H9 (cell line): ENCODE measurements at regions not wholly inside any gene's neighbourhood (a gene's known extent, or its start where the extent isn't known, plus 50 kb on each side); places are given as distances from the start of the nearest gene placed in this dataset.

Experiments
- DNase-seq: peaks from one replicate; pipeline ENCODE4 v3.0.0-alpha.2; 2017
- H2AFZ ChIP-seq: one replicate; pipeline ENCODE4 v1.6.1; 2013; ENCODE audit warnings: mild to moderate bottlenecking, low read length, control low read depth, moderate library complexity
- H2AK5ac ChIP-seq: 2 replicates; pipeline ENCODE4 v1.6.1; 2013; ENCODE audit warnings: low read length, control low read depth, mixed read lengths; ENCODE audit not compliant: insufficient read length
- H2BK120ac ChIP-seq: one replicate; pipeline ENCODE4 v1.6.1; 2013; ENCODE audit warnings: low read depth, mild to moderate bottlenecking, low read length, control low read depth, inconsistent platforms; ENCODE audit not compliant: poor library complexity, severe bottlenecking
- H2BK12ac ChIP-seq: 2 replicates; pipeline ENCODE4 v1.6.1; 2013; ENCODE audit warnings: low read length, control low read depth, mixed read lengths, low read depth; ENCODE audit not compliant: insufficient read length
- H2BK15ac ChIP-seq: 2 replicates; pipeline ENCODE4 v1.6.1; 2013; ENCODE audit warnings: low read depth, low read length, control low read depth
- H2BK20ac ChIP-seq: one replicate; pipeline ENCODE4 v1.6.1; 2013; ENCODE audit warnings: low read depth, mild to moderate bottlenecking, low read length, control low read depth, inconsistent platforms; ENCODE audit not compliant: poor library complexity, severe bottlenecking
- H2BK5ac ChIP-seq: 2 replicates; pipeline ENCODE4 v1.6.1; 2013; ENCODE audit warnings: low read length, control low read depth, mixed read lengths; ENCODE audit not compliant: insufficient read length
- H3K14ac ChIP-seq: 2 replicates; pipeline ENCODE4 v1.6.1; 2013; ENCODE audit warnings: low read length, control low read depth; ENCODE audit not compliant: insufficient read depth
- H3K18ac ChIP-seq: 2 replicates; pipeline ENCODE4 v1.6.1; 2013; ENCODE audit warnings: low read depth, mild to moderate bottlenecking, mixed read lengths, low read length, control low read depth; ENCODE audit not compliant: insufficient read length
- H3K23ac ChIP-seq: 2 replicates; pipeline ENCODE4 v1.6.1; 2013; ENCODE audit warnings: low read length, control low read depth, mixed read lengths, low read depth; ENCODE audit not compliant: insufficient read length
- H3K23me2 ChIP-seq: 2 replicates; pipeline ENCODE4 v1.6.1; 2013; ENCODE audit warnings: low read depth, mild to moderate bottlenecking, mixed read lengths, low read length, control low read depth; ENCODE audit not compliant: insufficient read length, poor library complexity, severe bottlenecking
- H3K27ac ChIP-seq: 2 replicates; pipeline ENCODE4 v1.5.1; 2013; ENCODE audit warnings: low read length, control low read depth, mixed read lengths, low read depth; ENCODE audit not compliant: insufficient read length
- H3K27me3 ChIP-seq: 2 replicates; pipeline ENCODE4 v1.6.1; 2013; ENCODE audit warnings: low read length, control low read depth, inconsistent platforms; ENCODE audit not compliant: insufficient read depth
- H3K4ac ChIP-seq: 2 replicates; pipeline ENCODE4 v1.6.1; 2013; ENCODE audit warnings: low read depth, mild to moderate bottlenecking, control low read depth, inconsistent platforms, low read length, moderate library complexity
- H3K4me1 ChIP-seq: 2 replicates; pipeline ENCODE4 v1.6.1; 2013; ENCODE audit warnings: low read length, control low read depth, inconsistent platforms; ENCODE audit not compliant: insufficient read depth
- H3K4me2 ChIP-seq: 2 replicates; pipeline ENCODE4 v1.6.1; 2013; ENCODE audit warnings: low read length, control low read depth, mixed read lengths; ENCODE audit not compliant: insufficient read length, insufficient read depth
- H3K56ac ChIP-seq: 2 replicates; pipeline ENCODE4 v1.6.1; 2013; ENCODE audit warnings: low read depth, mild to moderate bottlenecking, mixed read lengths, low read length, control low read depth; ENCODE audit not compliant: insufficient read length
- H3K79me1 ChIP-seq: 2 replicates; pipeline ENCODE4 v1.6.1; 2013; ENCODE audit warnings: low read depth, mild to moderate bottlenecking, moderate library complexity, low read length, control low read depth, inconsistent platforms; ENCODE audit not compliant: insufficient read depth, poor library complexity, severe bottlenecking
- H3K79me2 ChIP-seq: 2 replicates; pipeline ENCODE4 v1.6.1; 2013; ENCODE audit warnings: low read length, control low read depth, inconsistent platforms; ENCODE audit not compliant: insufficient read depth
- H3K9ac ChIP-seq: 2 replicates; pipeline ENCODE4 v1.6.1; 2013; ENCODE audit warnings: low read length, control low read depth, mixed read lengths; ENCODE audit not compliant: insufficient read length; ENCODE audit errors: extremely low read depth
- H3K9me3 ChIP-seq: one replicate; pipeline ENCODE4 v1.6.1; 2013; ENCODE audit warnings: low read depth, low read length, inconsistent platforms; ENCODE audit not compliant: control insufficient read depth
- H3T11ph ChIP-seq: one replicate; pipeline ENCODE4 v1.6.1; 2013; ENCODE audit warnings: mild to moderate bottlenecking, low read length, control low read depth, inconsistent platforms
- H4K20me1 ChIP-seq: one replicate; pipeline ENCODE4 v1.6.1; 2013; ENCODE audit not compliant: control insufficient read depth, insufficient read length, insufficient read depth
- H4K5ac ChIP-seq: 2 replicates; pipeline ENCODE4 v1.6.1; 2013; ENCODE audit warnings: low read depth, mild to moderate bottlenecking, mixed read lengths, low read length, control low read depth; ENCODE audit not compliant: insufficient read length
- H4K8ac ChIP-seq: replicated peaks from 2 replicates; pipeline ENCODE4 v1.6.1; 2013; ENCODE audit warnings: low read length, control low read depth, mixed read lengths, low read depth; ENCODE audit not compliant: insufficient read length
- H4K91ac ChIP-seq: 2 replicates; pipeline ENCODE4 v1.6.1; 2013; ENCODE audit warnings: low read depth, mild to moderate bottlenecking, moderate library complexity, mixed read lengths, low read length, control low read depth; ENCODE audit not compliant: insufficient read length
- H3K27ac Mint-ChIP-seq, 3 experiments: 2 replicates in 2 of 3; 3 replicates in 1 of 3; pipeline ENCODE4 v1.8.0; 2020 to 2021; ENCODE audit warnings: mixed read lengths in 3 of 3, mild to moderate bottlenecking in 1 of 3, moderate library complexity in 1 of 3
- H3K27me3 Mint-ChIP-seq: 2 replicates; pipeline ENCODE4 v1.8.0; 2021; ENCODE audit warnings: low read depth, mild to moderate bottlenecking, moderate library complexity, mixed read lengths
- H3K36me3 Mint-ChIP-seq, 3 experiments: 2 replicates in 2 of 3; 3 replicates in 1 of 3; pipeline ENCODE4 v1.8.0; 2020 to 2021; ENCODE audit warnings: low read depth in 3 of 3, mixed read lengths in 3 of 3; ENCODE audit not compliant: insufficient read depth in 1 of 3
- H3K4me1 Mint-ChIP-seq, 2 experiments: 2 replicates each; pipeline ENCODE4 v1.8.0; 2020; ENCODE audit warnings: mixed read lengths in 2 of 2
- H3K4me3 Mint-ChIP-seq, 2 experiments: 2 replicates in 1 of 2; 3 replicates in 1 of 2; pipeline ENCODE4 v1.8.0; 2020 to 2021; ENCODE audit warnings: mild to moderate bottlenecking in 2 of 2, mixed read lengths in 2 of 2, moderate library complexity in 1 of 2
- H3K9me3 Mint-ChIP-seq, 2 experiments: 2 replicates in 1 of 2; 3 replicates in 1 of 2; pipeline ENCODE4 v1.8.0; 2020; ENCODE audit warnings: mild to moderate bottlenecking in 2 of 2, mixed read lengths in 2 of 2, moderate library complexity in 1 of 2
- WGBS: extraction: QIAGEN DNeasy Blood & Tissue Kit; methylation state at CpG from one replicate; pipeline ENCODE4 v1.1.7; 2013; ENCODE audit warnings: missing lambda C conversion rate, low lambda C conversion rate, mixed read lengths; ENCODE audit not compliant: insufficient read length; ENCODE audit errors: extremely low coverage; 5-methylcytosine and 5-hydroxymethylcytosine counted together
- TF ChIP-seq, protein P1 (sequence below): fragments of 200-600 bp; sonication (generic); conservative IDR thresholded peaks from 3 replicates; pipeline ENCODE4 v1.8.0; 2021; ENCODE audit warnings: antibody characterized with exemption, mild to moderate bottlenecking

DNA sequence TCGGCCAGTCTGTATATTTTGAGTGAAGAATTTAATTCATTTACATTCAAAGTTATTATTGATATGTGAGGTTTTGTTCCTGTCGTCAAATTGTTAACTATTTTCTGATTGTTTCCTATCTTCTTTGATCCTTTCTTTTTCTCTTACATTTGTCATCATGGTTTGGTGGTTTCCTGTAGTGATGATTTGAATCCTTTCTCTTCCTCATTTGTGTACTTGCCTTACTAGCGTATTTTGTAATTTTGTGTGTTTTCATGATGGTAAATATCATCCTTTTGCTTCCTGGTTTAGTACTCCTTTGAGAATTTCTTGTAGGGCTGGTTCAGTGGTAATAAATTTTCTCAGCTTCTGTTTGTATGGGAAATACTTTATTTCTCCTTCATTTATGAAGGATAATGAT, 151.7 kb upstream of the CEP162 start:
- no peak for DNase-seq
- WGBS = no CpG with 5 or more reads among the region's 3 CpGs

More for the DNA sequence above, 151.7 kb upstream of the CEP162 start:
- H2BK120ac ChIP-seq = no peak overlapping the region
- H3K36me3 Mint-ChIP-seq = peaks cover 0 to 4% (median 2%) of the 10 kb centered on the region in 3 experiments; a peak in 1 of 7 replicates
- no peak overlapping the region for H2AK5ac ChIP-seq
- no peaks in the 10 kb centered on the region; the same call in 1 of the 2 replicates for H3K27me3 Mint-ChIP-seq
- no peak overlapping the region for H3K14ac ChIP-seq
- H3T11ph ChIP-seq = no peak overlapping the region
- H3K23ac ChIP-seq = no peak overlapping the region
- no peaks in the 10 kb centered on the region for H3K9me3 ChIP-seq
- no peak overlapping the region for H4K5ac ChIP-seq
- no peak overlapping the region for H2BK5ac ChIP-seq
- H3K79me1 ChIP-seq = no peaks in the 10 kb centered on the region
- no peak overlapping the region for H4K8ac ChIP-seq
- no peak overlapping the region for H3K4ac ChIP-seq
- no peaks in the 10 kb centered on the region for H3K4me1 ChIP-seq
- H3K4me2 ChIP-seq = no peak overlapping the region
- H3K4me3 Mint-ChIP-seq = no peak overlapping the region
- no peak overlapping the region for H2BK20ac ChIP-seq
- H2AFZ ChIP-seq = no peak overlapping the region
- H3K9me3 Mint-ChIP-seq = peaks cover 6 to 8% of the 10 kb centered on the region in 2 experiments; a peak in 4 of 5 replicates
- H2BK12ac ChIP-seq = no peak overlapping the region
- no peaks in the 10 kb centered on the region for H3K79me2 ChIP-seq
- no peaks in the 10 kb centered on the region for H3K4me1 Mint-ChIP-seq
- no peak overlapping the region for H4K91ac ChIP-seq
- H3K27me3 ChIP-seq = no peaks in the 10 kb centered on the region
- no peak overlapping the region for H3K27ac ChIP-seq
- H2BK15ac ChIP-seq = no peak overlapping the region
- no peaks in the 10 kb centered on the region for H3K23me2 ChIP-seq
- H3K56ac ChIP-seq = no peak overlapping the region
- no peak overlapping the region for H3K9ac ChIP-seq
- H4K20me1 ChIP-seq = no peaks in the 10 kb centered on the region
- TF ChIP-seq, protein P1, sequence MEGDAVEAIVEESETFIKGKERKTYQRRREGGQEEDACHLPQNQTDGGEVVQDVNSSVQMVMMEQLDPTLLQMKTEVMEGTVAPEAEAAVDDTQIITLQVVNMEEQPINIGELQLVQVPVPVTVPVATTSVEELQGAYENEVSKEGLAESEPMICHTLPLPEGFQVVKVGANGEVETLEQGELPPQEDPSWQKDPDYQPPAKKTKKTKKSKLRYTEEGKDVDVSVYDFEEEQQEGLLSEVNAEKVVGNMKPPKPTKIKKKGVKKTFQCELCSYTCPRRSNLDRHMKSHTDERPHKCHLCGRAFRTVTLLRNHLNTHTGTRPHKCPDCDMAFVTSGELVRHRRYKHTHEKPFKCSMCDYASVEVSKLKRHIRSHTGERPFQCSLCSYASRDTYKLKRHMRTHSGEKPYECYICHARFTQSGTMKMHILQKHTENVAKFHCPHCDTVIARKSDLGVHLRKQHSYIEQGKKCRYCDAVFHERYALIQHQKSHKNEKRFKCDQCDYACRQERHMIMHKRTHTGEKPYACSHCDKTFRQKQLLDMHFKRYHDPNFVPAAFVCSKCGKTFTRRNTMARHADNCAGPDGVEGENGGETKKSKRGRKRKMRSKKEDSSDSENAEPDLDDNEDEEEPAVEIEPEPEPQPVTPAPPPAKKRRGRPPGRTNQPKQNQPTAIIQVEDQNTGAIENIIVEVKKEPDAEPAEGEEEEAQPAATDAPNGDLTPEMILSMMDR = no peak
- H3K18ac ChIP-seq = no peak overlapping the region
- no peak overlapping the region for H3K27ac Mint-ChIP-seq
